Activated CD8-positive, alpha-beta memory T cell treated with anti-CD3 and anti-CD28 coated beads, Interleukin-2, amount 10 ng/mL, durations not matched to agents 7 days and 5 days (primary cell): ENCODE measurements at regions not wholly inside any gene's neighbourhood (a gene's known extent, or its start where the extent isn't known, plus 50 kb on each side); places are given as distances from the start of the nearest gene placed in this dataset. TPM values are rescaled to one million over a fixed set of nuclear protein-coding genes. Genes with fewer than 3 reads are reported as not detected.

Experiments used
- microRNA-seq: library from miRNA; unstranded; fragments of <30 nt; microRNA quantifications from one replicate; pipeline ENCODE4 v1.2.0, GENCODE V29; 2022

Small RNA genes lying in the stretch of these regions (microRNA-seq; reads per million reads assigned to microRNA genes)
- not detected for gene MIR1297
- gene MIR5007 = not detected
